ENCODE measurements at regions not wholly inside any gene's neighbourhood (a gene's known extent, or its start where the extent isn't known, plus 50 kb on each side); places are given as distances from the start of the nearest gene placed in this dataset.

GRCh38 chr12:22808860-22809259 is 183.9 kb downstream of the ETNK1 start:
- no peaks in the 10 kb centered on the region for H3K9me3 ChIP-seq
- H3K36me3 ChIP-seq = no peaks in the 10 kb centered on the region
- no peak overlapping the region for H3K4me3 ChIP-seq
- no peaks in the 10 kb centered on the region for H3K4me1 ChIP-seq
- 84 to 97% (median 89%) methylated on average over 2 of the region's 2 CpGs for WGBS, 5 donors
- TF ChIP-seq POLR2A (IDR thresholded peaks at IDR 0.05) (no peak), CTCF (IDR thresholded peaks at IDR 0.05 in 8 of 11, conservative IDR thresholded peaks at IDR 0.05 in 3 of 11) (no peak), POLR2AphosphoS5 (IDR thresholded peaks at IDR 0.05) (no peak)
- no peak overlapping the region for H3K27ac ChIP-seq
- no peak for DNase-seq
- no peaks in the 10 kb centered on the region for H3K27me3 ChIP-seq (replicated peaks in 1 of 7)
- intact Hi-C loops (cut with DNase I; ENCODE audit: low total_unique reads) = no loop called here

- intact Hi-C loops (cut with DNase I; ENCODE audit: low total_unique reads) = no loop called here
- no peaks in the 10 kb centered on the region for H3K36me3 ChIP-seq
- H3K27me3 ChIP-seq (replicated peaks in 1 of 7) = no peaks in the 10 kb centered on the region
- H3K27ac ChIP-seq = no peak overlapping the region
- no peaks in the 10 kb centered on the region for H3K4me1 ChIP-seq
- no peaks in the 10 kb centered on the region for H3K9me3 ChIP-seq
- H3K4me3 ChIP-seq = no peak overlapping the region
- TF ChIP-seq POLR2AphosphoS5 (IDR thresholded peaks at IDR 0.05) = no peak
- no peak for TF ChIP-seq POLR2A (IDR thresholded peaks at IDR 0.05)
- TF ChIP-seq CTCF (IDR thresholded peaks at IDR 0.05 in 8 of 11, conservative IDR thresholded peaks at IDR 0.05 in 3 of 11) = no peak
- DNase-seq = no peak
- 79 to 89% (median 87%) methylated on average over 2 of the region's 2 CpGs for WGBS, 5 donors
Observed at GRCh38 chr12:22810036-22810435, 185.1 kb downstream of the ETNK1 start.

- Histone ChIP-seq H3K27ac (no peak overlapping the region), H3K4me3 (no peak overlapping the region), H3K9me3 (no peaks in the 10 kb centered on the region), H3K27me3 (replicated peaks in 1 of 7) (no peaks in the 10 kb centered on the region), H3K36me3 (no peaks in the 10 kb centered on the region), H3K4me1 (no peaks in the 10 kb centered on the region)
- no peak for DNase-seq
- 90 to 96% (median 94%) methylated on average over 5 of the region's 5 CpGs for WGBS, 5 donors
- intact Hi-C loops (cut with DNase I; ENCODE audit: low total_unique reads) = no loop called here
- TF ChIP-seq POLR2AphosphoS5 (IDR thresholded peaks at IDR 0.05) (no peak), POLR2A (IDR thresholded peaks at IDR 0.05) (no peak), CTCF (IDR thresholded peaks at IDR 0.05 in 8 of 11, conservative IDR thresholded peaks at IDR 0.05 in 3 of 11) (no peak)
Observed at GRCh38 chr12:22812531-22812930, 187.6 kb downstream of the ETNK1 start.

GRCh38 chr12:22821985-22822384 is 197.0 kb downstream of the ETNK1 start:
- Histone ChIP-seq H3K36me3 (no peaks in the 10 kb centered on the region), H3K27ac (no peak overlapping the region), H3K9me3 (peaks cover 0 to 10% (median 4%) of the 10 kb centered on the region in 8 donors), H3K4me3 (no peak overlapping the region), H3K4me1 (no peaks in the 10 kb centered on the region), H3K27me3 (replicated peaks in 1 of 7) (no peaks in the 10 kb centered on the region)
- TF ChIP-seq CTCF (IDR thresholded peaks at IDR 0.05 in 8 of 11, conservative IDR thresholded peaks at IDR 0.05 in 3 of 11) (no peak), POLR2AphosphoS5 (IDR thresholded peaks at IDR 0.05) (no peak), POLR2A (IDR thresholded peaks at IDR 0.05) (no peak)
- intact Hi-C loops (cut with DNase I; ENCODE audit: low total_unique reads) = no loop called here
- WGBS, 5 donors = 89 to 98% (median 94%) methylated on average over 4 of the region's 4 CpGs
- DNase-seq = no peak

Measured in spleen (tissue), 11 donors.